Liver (tissue), 7 donors: ENCODE measurements at regions not wholly inside any gene's neighbourhood (a gene's known extent, or its start where the extent isn't known, plus 50 kb on each side); places are given as distances from the start of the nearest gene placed in this dataset.

ENCODE experiments used
- DNase-seq: peaks from one replicate; pipeline ENCODE4 v3.0.0-alpha.2; 2017; ENCODE audit warnings: low spot score
- H3K27ac ChIP-seq, 2 donors: one replicate each; pipeline ENCODE4 v1.7.0; 2013; ENCODE audit warnings: inconsistent platforms in 2 of 2, low read length in 2 of 2, control low read depth in 1 of 2, low read depth in 1 of 2, mild to moderate bottlenecking in 1 of 2
- H3K27me3 ChIP-seq, 4 donors: one replicate each; pipeline versions ENCODE4 v1.6.1 to v1.7.0; 2013; ENCODE audit warnings: low read length in 3 of 4, inconsistent platforms in 1 of 4, mild to moderate bottlenecking in 1 of 4, moderate library complexity in 1 of 4; ENCODE audit not compliant: control insufficient read depth in 4 of 4, insufficient read depth in 4 of 4
- H3K36me3 ChIP-seq, 4 donors: one replicate each; pipeline versions ENCODE4 v1.6.1 to v1.7.0; 2013; ENCODE audit warnings: low read length in 3 of 4, mild to moderate bottlenecking in 3 of 4, low read depth in 1 of 4, moderate library complexity in 1 of 4; ENCODE audit not compliant: control insufficient read depth in 4 of 4, insufficient read depth in 3 of 4
- H3K4me1 ChIP-seq, 4 donors: one replicate each; pipeline versions ENCODE4 v1.6.1 to v1.7.0; 2013; ENCODE audit warnings: low read length in 3 of 4, mild to moderate bottlenecking in 3 of 4, moderate library complexity in 1 of 4; ENCODE audit not compliant: control insufficient read depth in 4 of 4, insufficient read depth in 4 of 4
- H3K4me3 ChIP-seq, 3 donors: one replicate each; pipeline versions ENCODE4 v1.6.1 to v1.7.0; 2013; ENCODE audit warnings: low read length in 3 of 3, control low read depth in 1 of 3, low read depth in 1 of 3, mild to moderate bottlenecking in 1 of 3
- H3K9ac ChIP-seq, 2 donors: one replicate each; pipeline ENCODE4 v1.7.0; 2013; ENCODE audit warnings: low read length in 2 of 2, mild to moderate bottlenecking in 2 of 2, moderate library complexity in 2 of 2, control low read depth in 1 of 2, low read depth in 1 of 2
- H3K9me3 ChIP-seq, 4 donors: one replicate each; pipeline versions ENCODE4 v1.6.1 to v1.7.0; 2013; ENCODE audit warnings: low read length in 3 of 4; ENCODE audit not compliant: control insufficient read depth in 4 of 4
- EGR1 ChIP-seq, 2 donors: IDR thresholded peaks; 2 replicates each; pipeline ENCODE4 v1.6.1; 2016 to 2018; ENCODE audit warnings: antibody characterized with exemption in 2 of 2, low read depth in 2 of 2
- FOXA1 ChIP-seq: IDR thresholded peaks from 2 replicates; pipeline ENCODE4 v1.6.1; 2016; ENCODE audit warnings: antibody characterized with exemption
- FOXA2 ChIP-seq: IDR thresholded peaks from 2 replicates; pipeline ENCODE4 v1.6.1; 2016; ENCODE audit warnings: antibody characterized with exemption
- GABPA ChIP-seq, 2 donors: IDR thresholded peaks in 1 of 2; conservative IDR thresholded peaks in 1 of 2; 2 replicates each; pipeline ENCODE4 v1.6.1; 2016; ENCODE audit warnings: antibody characterized with exemption in 2 of 2, mild to moderate bottlenecking in 1 of 2, moderate library complexity in 1 of 2
- HNF4A ChIP-seq, 2 donors: conservative IDR thresholded peaks; 2 replicates each; pipeline ENCODE4 v1.6.1; 2016; ENCODE audit warnings: antibody characterized with exemption in 2 of 2, mild to moderate bottlenecking in 2 of 2
- HNF4G ChIP-seq: IDR thresholded peaks from 2 replicates; pipeline ENCODE4 v1.6.1; 2016; ENCODE audit warnings: antibody characterized with exemption
- JUND ChIP-seq, 2 donors: IDR thresholded peaks; 2 replicates each; pipeline ENCODE4 v1.6.1; 2016; ENCODE audit warnings: antibody characterized with exemption in 2 of 2
- NR2F2 ChIP-seq: IDR thresholded peaks from 2 replicates; pipeline ENCODE4 v1.6.1; 2016; ENCODE audit warnings: antibody characterized with exemption
- RAD21 ChIP-seq, 2 donors: IDR thresholded peaks; 2 replicates each; pipeline ENCODE4 v1.6.1; 2016; ENCODE audit warnings: antibody characterized with exemption in 2 of 2, mild to moderate bottlenecking in 2 of 2
- REST ChIP-seq: IDR thresholded peaks from 2 replicates; pipeline ENCODE4 v1.6.1; 2016; ENCODE audit warnings: antibody characterized with exemption, mild to moderate bottlenecking
- RXRA ChIP-seq, 2 donors: IDR thresholded peaks; 2 replicates each; pipeline ENCODE4 v1.6.1; 2017 to 2018; ENCODE audit warnings: antibody characterized with exemption in 2 of 2, mild to moderate bottlenecking in 1 of 2
- SP1 ChIP-seq: IDR thresholded peaks from 2 replicates; pipeline ENCODE4 v1.6.1; 2018; ENCODE audit warnings: antibody characterized with exemption, mild to moderate bottlenecking
- TAF1 ChIP-seq: conservative IDR thresholded peaks from 2 replicates; pipeline ENCODE4 v1.6.1; 2016; ENCODE audit warnings: antibody characterized with exemption, mild to moderate bottlenecking
- YY1 ChIP-seq: IDR thresholded peaks from 2 replicates; pipeline ENCODE4 v1.6.1; 2016; ENCODE audit warnings: antibody characterized with exemption, mild to moderate bottlenecking
- ZBTB33 ChIP-seq: IDR thresholded peaks from 2 replicates; pipeline ENCODE4 v1.6.1; 2016; ENCODE audit warnings: antibody characterized with exemption
- WGBS: extraction: QIAGEN DNeasy Blood & Tissue Kit; methylation state at CpG from one replicate; pipeline ENCODE4 v1.1.7; 2013; 5-methylcytosine and 5-hydroxymethylcytosine counted together
- TF ChIP-seq, protein P1 (sequence below): IDR thresholded peaks from 2 replicates; pipeline ENCODE4 v1.6.1; 2016; ENCODE audit warnings: antibody characterized with exemption
- donor health status: healthy.
- donor health status: healthy.
- donor health status: healthy.
- donor health status: healthy.

DNA sequence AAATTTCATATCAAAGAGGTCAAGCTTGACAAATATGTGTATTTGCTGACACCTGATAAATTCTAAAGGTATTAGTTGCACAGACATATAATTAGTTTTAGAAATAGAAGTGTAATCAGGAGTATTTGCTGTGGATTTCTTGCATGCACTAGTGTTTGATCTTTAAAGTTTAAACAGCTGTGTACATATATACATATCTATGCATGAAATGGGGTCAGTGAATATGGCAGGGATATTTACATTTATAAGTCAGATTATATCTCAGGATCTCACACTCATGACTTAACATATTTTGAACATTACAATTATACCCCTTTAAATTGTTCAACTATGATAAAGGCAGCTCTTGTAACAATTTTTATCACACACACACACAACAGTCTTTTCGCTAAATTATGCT lies 547.4 kb upstream of the ACTRT1 start (continued):
- TF ChIP-seq GABPA (IDR thresholded peaks at IDR 0.05 in 1 of 2, conservative IDR thresholded peaks at IDR 0.05 in 1 of 2) (no peak), JUND (IDR thresholded peaks at IDR 0.05) (no peak), FOXA2 (no peak), HNF4A (conservative IDR thresholded peaks at IDR 0.05) (no peak)
- TF ChIP-seq, protein P1, sequence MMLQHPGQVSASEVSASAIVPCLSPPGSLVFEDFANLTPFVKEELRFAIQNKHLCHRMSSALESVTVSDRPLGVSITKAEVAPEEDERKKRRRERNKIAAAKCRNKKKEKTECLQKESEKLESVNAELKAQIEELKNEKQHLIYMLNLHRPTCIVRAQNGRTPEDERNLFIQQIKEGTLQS = no peak

GRCh38 chrX:128582036-128582435 lies 529.8 kb upstream of the ACTRT1 start:
- TF ChIP-seq REST = no peak
- no peak for TF ChIP-seq HNF4A (conservative IDR thresholded peaks at IDR 0.05)
- TF ChIP-seq NR2F2 = no peak
- no peak for TF ChIP-seq JUND (IDR thresholded peaks at IDR 0.05)
- TF ChIP-seq ZBTB33 = no peak
- no peak for TF ChIP-seq FOXA1
- TF ChIP-seq RXRA (IDR thresholded peaks at IDR 0.05) = no peak
- no peak for TF ChIP-seq GABPA (IDR thresholded peaks at IDR 0.05 in 1 of 2, conservative IDR thresholded peaks at IDR 0.05 in 1 of 2)
- TF ChIP-seq HNF4G = no peak
- TF ChIP-seq YY1 = no peak
- no peak for DNase-seq
- Histone ChIP-seq H3K36me3 (no peaks in the 10 kb centered on the region), H3K27ac (no peak overlapping the region), H3K27me3 (peaks cover 0 to 3% (median 0%) of the 10 kb centered on the region in 4 donors), H3K9ac (no peak overlapping the region), H3K4me3 (no peak overlapping the region), H3K9me3 (no peaks in the 10 kb centered on the region), H3K4me1 (no peaks in the 10 kb centered on the region)
- WGBS = 89% methylated on average over 6 of the region's 6 CpGs

GRCh38 chrX:128581615-128582014 lies 529.4 kb upstream of the ACTRT1 start:
- 78% methylated on average over 2 of the region's 2 CpGs for WGBS
- no peak for DNase-seq
- TF ChIP-seq REST (no peak), NR2F2 (no peak), TAF1 (no peak), SP1 (no peak), JUND (IDR thresholded peaks at IDR 0.05) (no peak), YY1 (no peak), RAD21 (IDR thresholded peaks at IDR 0.05) (no peak), RXRA (IDR thresholded peaks at IDR 0.05) (no peak), FOXA1 (no peak), EGR1 (IDR thresholded peaks at IDR 0.05; ENCODE audit: low read depth in 2 of 2) (no peak)
- no peaks in the 10 kb centered on the region for H3K9me3 ChIP-seq
- no peak overlapping the region for H3K4me3 ChIP-seq
- H3K9ac ChIP-seq = no peak overlapping the region
- H3K27me3 ChIP-seq = peaks cover 0 to 3% (median 0%) of the 10 kb centered on the region in 4 donors
- H3K27ac ChIP-seq = no peak overlapping the region
- H3K4me1 ChIP-seq = no peaks in the 10 kb centered on the region
- no peaks in the 10 kb centered on the region for H3K36me3 ChIP-seq
